Calu3 (cell line): ENCODE measurements at regions not wholly inside any gene's neighbourhood (a gene's known extent, or its start where the extent isn't known, plus 50 kb on each side); places are given as distances from the start of the nearest gene placed in this dataset.
A peak's percentile ranks its signal among the peaks of the same experiment; 100 is the strongest.

ENCODE experiments used
- BruUV-seq: library from RNA; stranded (reverse); fragments of 400-500 nt; replicated peaks from 2 replicates; lab custom pipeline; 2021; lab: Mats Ljungman, UMichigan
- CTCF ChIA-PET: fragments of 300-600 bp; sonication (Branson Sonifier 250); formaldehyde crosslinking; loops from one replicate; lab custom pipeline; 2022; ENCODE audit warnings: antibody characterized with exemption; lab: Charles Lee
- DNase-seq: peaks from one replicate; pipeline ENCODE4 v3.0.0; 2022
- H3K27ac Mint-ChIP-seq: one replicate; pipeline ENCODE4 v1.8.0; 2022; ENCODE audit warnings: mixed read lengths; ENCODE audit not compliant: unreplicated experiment
- H3K27me3 Mint-ChIP-seq: one replicate; pipeline ENCODE4 v1.8.0; 2022; ENCODE audit warnings: mixed read lengths; ENCODE audit not compliant: unreplicated experiment
- H3K36me3 Mint-ChIP-seq: one replicate; pipeline ENCODE4 v1.8.0; 2022; ENCODE audit warnings: mild to moderate bottlenecking, moderate library complexity, mixed read lengths; ENCODE audit not compliant: insufficient read depth, unreplicated experiment
- H3K4me1 Mint-ChIP-seq: one replicate; pipeline ENCODE4 v1.8.0; 2022; ENCODE audit warnings: mild to moderate bottlenecking, low read depth, mixed read lengths; ENCODE audit not compliant: unreplicated experiment
- H3K4me3 Mint-ChIP-seq: one replicate; pipeline ENCODE4 v1.8.0; 2022; ENCODE audit warnings: mild to moderate bottlenecking, low read depth, moderate library complexity, mixed read lengths; ENCODE audit not compliant: unreplicated experiment
- H3K9me3 Mint-ChIP-seq: one replicate; pipeline ENCODE4 v1.8.0; 2022; ENCODE audit warnings: low read depth, mixed read lengths; ENCODE audit not compliant: unreplicated experiment
- CTCF ChIP-seq: fragments of 200-600 bp; IDR thresholded peaks from one replicate; pipeline ENCODE4 v1.8.0; 2022; ENCODE audit warnings: antibody characterized with exemption; ENCODE audit not compliant: unreplicated experiment
- intact Hi-C: fragments of 100-400 bp; cut with micrococcal nuclease; formaldehyde crosslinking; loops from one replicate; pipeline ENCODE4 v1.10.0; 2022; ENCODE audit not compliant: unreplicated experiment

GRCh38 chr12:89239534-89239933 is 112.8 kb downstream of the DUSP6 start:
- H3K4me1 Mint-ChIP-seq: peaks cover 37% of the 10 kb centered on the region
- no peak for DNase-seq
- CTCF ChIA-PET: interaction anchor here (1.0 kb wide), 1 partner anchor 14 kb away, joined by 3 read pairs; no protein-coding TSS in a partner anchor
- peaks cover 8% of the 10 kb centered on the region for H3K9me3 Mint-ChIP-seq
- H3K36me3 Mint-ChIP-seq: peaks cover 9% of the 10 kb centered on the region
- intact Hi-C loops: loop anchor here (5.0 kb wide), 2 partner anchors 88 to 288 kb away; partner anchors contain the start of gene POC1B
- TF ChIP-seq CTCF: no peak
- BruUV-seq: no TSS peak
- H3K4me3 Mint-ChIP-seq: no peak overlapping the region
- H3K27me3 Mint-ChIP-seq: no peaks in the 10 kb centered on the region
- no peak overlapping the region for H3K27ac Mint-ChIP-seq

GRCh38 chr12:89238593-89238992 is 113.7 kb downstream of the DUSP6 start:
- TF ChIP-seq CTCF: no peak
- intact Hi-C loops: loop anchor here (5.0 kb wide), 2 partner anchors 89 to 289 kb away; partner anchors contain the start of gene POC1B
- H3K4me3 Mint-ChIP-seq: no peak overlapping the region

GRCh38 chr12:89237763-89238162 is 114.5 kb downstream of the DUSP6 start:
- Mint-ChIP-seq H3K27me3 (no peaks in the 10 kb centered on the region), H3K27ac (peak overlapping the region; percentile 86), H3K36me3 (peaks cover 9% of the 10 kb centered on the region), H3K9me3 (peaks cover 5% of the 10 kb centered on the region), H3K4me3 (peak overlapping the region; percentile 30), H3K4me1 (peaks cover 43% of the 10 kb centered on the region)
- intact Hi-C loops: loop anchor here (1.0 to 5.0 kb wide), 4 partner anchors 11 to 290 kb away; partner anchors contain the start of gene POC1B
- no TSS peak for BruUV-seq
- CTCF ChIA-PET: interaction anchor here (0.9 to 2.7 kb wide), 4 partner anchors 10 to 165 kb away, joined by 3 to 25 read pairs (median 6); no protein-coding TSS in a partner anchor
- no peak for DNase-seq
- TF ChIP-seq CTCF: no peak

More at GRCh38 chr12:89238593-89238992, 113.7 kb downstream of the DUSP6 start:
- no peak for DNase-seq
- BruUV-seq: no TSS peak
- H3K4me1 Mint-ChIP-seq: peaks cover 37% of the 10 kb centered on the region
- no peaks in the 10 kb centered on the region for H3K27me3 Mint-ChIP-seq
- peaks cover 9% of the 10 kb centered on the region for H3K36me3 Mint-ChIP-seq
- H3K27ac Mint-ChIP-seq: peak overlapping the region; percentile 10
- H3K9me3 Mint-ChIP-seq: peaks cover 5% of the 10 kb centered on the region
- CTCF ChIA-PET: interaction anchor here (2.7 kb wide), 1 partner anchor 13 kb away, joined by 25 read pairs; no protein-coding TSS in a partner anchor

GRCh38 chr12:89236748-89237383 is 115.4 kb downstream of the DUSP6 start:
- Mint-ChIP-seq H3K9me3 (peaks cover 5% of the 10 kb centered on the region), H3K27me3 (no peaks in the 10 kb centered on the region), H3K4me1 (peaks cover 49% of the 10 kb centered on the region), H3K36me3 (peaks cover 9% of the 10 kb centered on the region), H3K4me3 (peak overlapping the region; percentile 30), H3K27ac (peak overlapping the region; percentile 86)
- no peak for TF ChIP-seq CTCF
- DNase-seq: peak; percentile 53
- no TSS peak for BruUV-seq
- CTCF ChIA-PET: interaction anchor here (0.5 to 2.7 kb wide), 9 partner anchors 9 to 215 kb away, joined by 3 to 25 read pairs (median 3); partner anchors contain the start of gene DUSP6
- intact Hi-C loops: loop anchor here (1.0 to 5.0 kb wide), 4 partner anchors 11 to 290 kb away; partner anchors contain the start of gene POC1B
